ENCODE measurements at regions not wholly inside any gene's neighbourhood (a gene's known extent, or its start where the extent isn't known, plus 50 kb on each side); places are given as distances from the start of the nearest gene placed in this dataset.

- H3K9me3 ChIP-seq (ENCODE audit: control insufficient read depth, low read length), result no peaks in the 10 kb centered on the region
- H3K27me3 ChIP-seq (replicated peaks; ENCODE audit: control insufficient read depth, insufficient read depth, low read length), result peaks cover 46% of the 10 kb centered on the region
- H3K36me3 ChIP-seq (ENCODE audit: control insufficient read depth, insufficient read depth, low read length, severe bottlenecking), result no peaks in the 10 kb centered on the region
- H3K9ac ChIP-seq (ENCODE audit: low read length), result no peak overlapping the region
- no peak for DNase-seq (ENCODE audit: low read depth)
- H3K4me1 ChIP-seq (ENCODE audit: control insufficient read depth, insufficient read depth, low read length), result no peaks in the 10 kb centered on the region
- H3K4me3 ChIP-seq (ENCODE audit: low read length), result no peak overlapping the region
These were observed 51.2 kb downstream of the FOXL3 start for GRCh38 chr7:340979-341694.

DNA sequence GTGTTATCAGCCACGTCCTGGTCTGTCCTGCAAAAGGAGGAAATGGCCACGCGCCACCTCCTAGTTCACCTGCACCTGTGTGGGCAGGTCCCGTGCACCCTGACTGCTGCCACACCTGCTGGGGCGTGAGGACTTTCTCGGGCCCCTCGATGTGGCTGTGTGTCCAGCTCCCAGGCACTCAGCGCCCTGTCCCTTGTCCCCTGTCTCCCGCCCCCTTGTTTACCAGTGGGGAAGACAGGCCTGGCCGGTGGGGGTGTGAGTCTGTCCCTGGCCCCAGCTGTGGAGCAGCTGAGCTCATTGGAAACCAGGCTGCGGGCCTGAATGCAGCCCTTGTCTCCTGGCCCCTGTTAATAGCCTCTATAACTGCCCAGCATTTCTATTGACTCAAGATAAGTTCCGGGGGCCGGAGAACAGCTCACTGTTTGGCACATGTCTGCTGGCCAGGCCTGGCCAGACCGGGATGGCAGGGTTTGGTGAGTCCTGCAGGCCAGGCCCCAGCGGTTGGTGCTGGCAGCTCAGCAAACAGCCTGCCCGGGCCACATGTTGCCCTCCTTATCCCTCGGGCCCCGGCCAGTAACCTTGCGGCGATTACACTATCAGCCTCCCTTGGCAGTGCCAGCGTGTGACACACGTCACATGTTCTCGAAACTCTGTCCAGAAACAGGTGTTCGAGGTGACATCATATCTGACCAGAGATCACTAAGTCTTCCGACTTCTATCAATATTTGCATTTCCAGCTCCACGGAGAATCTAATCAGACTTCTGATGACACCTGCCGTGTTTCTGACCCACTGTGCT lies 52.1 kb downstream of the FOXL3 start:
- Histone ChIP-seq H3K9ac (ENCODE audit: low read length) (no peak overlapping the region), H3K4me1 (ENCODE audit: control insufficient read depth, insufficient read depth, low read length) (no peaks in the 10 kb centered on the region), H3K27me3 (replicated peaks; ENCODE audit: control insufficient read depth, insufficient read depth, low read length) (peaks cover 46% of the 10 kb centered on the region), H3K9me3 (ENCODE audit: control insufficient read depth, low read length) (no peaks in the 10 kb centered on the region), H3K36me3 (ENCODE audit: control insufficient read depth, insufficient read depth, low read length, severe bottlenecking) (no peaks in the 10 kb centered on the region), H3K4me3 (ENCODE audit: low read length) (no peak overlapping the region)
- DNase-seq (ENCODE audit: low read depth), result no peak

DNA sequence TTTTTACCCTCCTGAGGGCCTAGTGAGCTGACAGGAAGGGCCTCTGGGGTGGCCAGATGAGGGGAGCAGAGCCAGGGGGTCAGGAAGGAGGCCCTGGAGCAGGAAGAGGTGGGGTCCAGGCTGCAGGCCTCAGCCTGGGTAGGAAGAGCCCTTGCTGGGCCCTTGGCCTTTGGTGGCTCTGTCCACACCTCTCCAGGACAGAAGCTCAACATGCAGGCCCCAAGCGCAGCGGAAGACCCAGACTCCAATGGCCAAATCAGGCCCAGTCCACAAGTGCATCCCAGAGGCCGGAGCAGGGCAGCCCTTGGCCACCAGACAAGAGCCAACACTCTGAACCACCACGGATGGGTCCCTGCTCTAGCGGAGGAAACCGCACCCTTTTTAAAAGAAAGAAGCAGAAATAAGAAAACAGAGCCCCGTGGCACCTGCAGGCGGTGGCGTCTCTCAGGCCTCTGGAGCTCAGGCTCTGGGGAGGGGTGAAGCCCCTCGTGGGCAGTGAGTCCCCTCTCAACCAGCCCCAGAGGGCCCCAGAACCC lies 52.8 kb downstream of the FOXL3 start:
- H3K36me3 ChIP-seq (ENCODE audit: control insufficient read depth, insufficient read depth, low read length, severe bottlenecking), result no peaks in the 10 kb centered on the region
- peaks cover 41% of the 10 kb centered on the region for H3K27me3 ChIP-seq (replicated peaks; ENCODE audit: control insufficient read depth, insufficient read depth, low read length)
- no peak overlapping the region for H3K4me3 ChIP-seq (ENCODE audit: low read length)
- DNase-seq (ENCODE audit: low read depth), result no peak
- H3K4me1 ChIP-seq (ENCODE audit: control insufficient read depth, insufficient read depth, low read length), result no peaks in the 10 kb centered on the region
- no peak overlapping the region for H3K9ac ChIP-seq (ENCODE audit: low read length)
- H3K9me3 ChIP-seq (ENCODE audit: control insufficient read depth, low read length), result no peaks in the 10 kb centered on the region

DNA sequence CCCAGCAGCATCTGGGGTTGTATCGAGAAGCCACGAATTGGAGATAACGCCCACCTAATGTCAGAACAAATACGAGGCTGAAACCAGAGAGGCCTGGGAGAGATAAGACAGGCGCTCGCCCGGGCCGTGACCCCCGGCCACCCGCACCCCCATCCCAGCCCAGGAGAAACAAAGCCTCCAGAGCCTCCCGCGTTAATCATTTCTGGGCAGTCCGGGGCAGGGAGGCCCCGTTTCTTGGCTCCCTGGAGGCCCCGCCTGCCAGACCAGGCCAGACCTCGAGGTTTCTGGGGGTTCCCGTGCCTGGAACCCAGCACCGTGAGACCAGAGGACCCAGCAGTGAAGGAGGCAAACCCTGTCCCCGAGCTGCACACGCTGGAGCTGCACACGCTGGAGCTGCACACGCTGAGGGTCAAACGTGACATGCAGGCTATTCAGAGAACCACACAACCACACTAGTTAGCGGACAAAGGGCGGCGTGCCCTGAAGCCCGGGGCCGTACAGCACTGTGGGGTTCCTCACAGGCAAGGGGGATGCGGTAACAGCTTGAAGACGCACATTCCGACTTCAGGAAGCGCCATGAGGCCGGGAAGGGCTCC lies 53.4 kb downstream of the FOXL3 start:
- no peak overlapping the region for H3K4me3 ChIP-seq (ENCODE audit: low read length)
- H3K9me3 ChIP-seq (ENCODE audit: control insufficient read depth, low read length), result no peaks in the 10 kb centered on the region
- H3K4me1 ChIP-seq (ENCODE audit: control insufficient read depth, insufficient read depth, low read length), result no peaks in the 10 kb centered on the region
- no peaks in the 10 kb centered on the region for H3K36me3 ChIP-seq (ENCODE audit: control insufficient read depth, insufficient read depth, low read length, severe bottlenecking)
- no peak overlapping the region for H3K9ac ChIP-seq (ENCODE audit: low read length)
- peaks cover 38% of the 10 kb centered on the region for H3K27me3 ChIP-seq (replicated peaks; ENCODE audit: control insufficient read depth, insufficient read depth, low read length)
- DNase-seq (ENCODE audit: low read depth), result no peak

GRCh38 chr7:343864-344607 lies 54.1 kb downstream of the FOXL3 start:
- Histone ChIP-seq H3K9me3 (ENCODE audit: control insufficient read depth, low read length) (no peaks in the 10 kb centered on the region), H3K4me1 (ENCODE audit: control insufficient read depth, insufficient read depth, low read length) (no peaks in the 10 kb centered on the region), H3K4me3 (ENCODE audit: low read length) (no peak overlapping the region), H3K27me3 (replicated peaks; ENCODE audit: control insufficient read depth, insufficient read depth, low read length) (peaks cover 37% of the 10 kb centered on the region), H3K9ac (ENCODE audit: low read length) (no peak overlapping the region), H3K36me3 (ENCODE audit: control insufficient read depth, insufficient read depth, low read length, severe bottlenecking) (no peaks in the 10 kb centered on the region)
- DNase-seq (ENCODE audit: low read depth), result no peak

- H3K36me3 ChIP-seq (ENCODE audit: control insufficient read depth, insufficient read depth, low read length, severe bottlenecking), result no peaks in the 10 kb centered on the region
- H3K4me1 ChIP-seq (ENCODE audit: control insufficient read depth, insufficient read depth, low read length), result no peaks in the 10 kb centered on the region
- H3K27me3 ChIP-seq (replicated peaks; ENCODE audit: control insufficient read depth, insufficient read depth, low read length), result peaks cover 31% of the 10 kb centered on the region
- H3K9me3 ChIP-seq (ENCODE audit: control insufficient read depth, low read length), result no peaks in the 10 kb centered on the region
- H3K9ac ChIP-seq (ENCODE audit: low read length), result no peak overlapping the region
- H3K4me3 ChIP-seq (ENCODE audit: low read length), result no peak overlapping the region
- no peak for DNase-seq (ENCODE audit: low read depth)
These were observed 54.6 kb downstream of the FOXL3 start for GRCh38 chr7:344608-344994.

DNA sequence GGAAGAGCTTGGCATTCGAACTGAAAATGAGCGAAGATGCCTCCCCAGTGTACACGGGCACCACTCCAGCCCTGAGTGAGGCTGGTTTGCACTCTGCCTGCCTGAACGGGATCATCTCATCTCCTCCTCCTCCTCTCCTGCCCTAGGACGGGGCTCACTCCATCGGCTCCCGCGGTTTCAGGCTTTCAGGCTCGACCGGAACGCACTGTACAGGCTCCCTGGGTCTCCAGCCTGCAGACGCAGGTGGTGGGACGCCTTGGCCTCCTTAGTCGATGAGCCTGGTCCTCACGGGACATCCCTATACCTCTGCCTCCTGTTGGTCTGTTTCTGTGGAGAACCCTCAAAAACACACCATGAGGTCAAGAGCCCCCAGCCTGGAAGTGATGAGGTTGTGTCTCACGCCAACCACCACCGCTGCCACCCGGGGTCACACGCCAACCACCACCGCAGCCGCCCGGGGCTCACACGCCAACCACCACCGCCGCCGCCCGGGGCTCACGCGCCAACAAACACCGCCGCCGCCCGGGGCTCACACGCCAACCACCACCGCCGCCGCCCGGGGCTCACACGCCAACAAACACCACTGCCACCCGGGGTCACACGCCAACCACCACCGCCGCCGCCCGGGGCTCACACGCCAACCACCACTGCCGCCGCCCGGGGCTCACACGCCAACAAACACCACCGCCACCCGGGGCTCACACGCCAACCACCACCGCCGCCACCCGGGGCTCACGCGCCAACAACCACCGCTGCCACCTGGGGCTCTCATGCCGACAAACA lies 56.3 kb downstream of the FOXL3 start:
- no peak overlapping the region for H3K4me3 ChIP-seq (ENCODE audit: low read length)

DNA sequence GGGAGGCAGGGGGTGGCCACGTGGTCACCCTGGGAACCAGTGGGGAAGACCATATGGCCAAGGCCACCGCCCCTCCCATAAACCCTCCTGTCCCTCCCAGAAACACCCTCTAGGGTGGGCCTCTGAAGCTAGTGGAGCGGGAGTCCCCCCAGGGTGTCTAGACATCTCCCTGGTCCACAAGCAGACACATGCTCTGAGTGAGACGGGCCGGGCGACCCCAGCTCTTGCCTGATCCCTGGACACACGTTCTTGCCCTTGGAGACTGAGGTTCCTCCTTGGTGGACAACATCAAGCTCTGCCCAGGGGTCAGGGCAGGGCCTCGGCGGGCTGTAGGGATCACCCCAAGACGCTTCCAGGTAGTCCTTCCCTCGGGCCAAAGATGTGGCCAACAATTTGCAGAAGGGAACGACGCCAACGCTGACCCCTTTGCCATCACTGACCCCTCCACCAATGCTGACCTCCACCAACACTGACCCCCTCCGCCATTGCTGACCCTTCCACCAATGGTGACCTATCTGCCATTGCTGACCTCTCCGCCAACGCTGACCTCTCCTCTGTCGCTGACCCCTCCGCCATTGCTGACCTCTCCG lies 57.1 kb downstream of the FOXL3 start:
- Histone ChIP-seq H3K36me3 (ENCODE audit: control insufficient read depth, insufficient read depth, low read length, severe bottlenecking) (no peaks in the 10 kb centered on the region), H3K27me3 (replicated peaks; ENCODE audit: control insufficient read depth, insufficient read depth, low read length) (peaks cover 10% of the 10 kb centered on the region), H3K9ac (ENCODE audit: low read length) (no peak overlapping the region), H3K9me3 (ENCODE audit: control insufficient read depth, low read length) (no peaks in the 10 kb centered on the region), H3K4me1 (ENCODE audit: control insufficient read depth, insufficient read depth, low read length) (no peaks in the 10 kb centered on the region), H3K4me3 (ENCODE audit: low read length) (no peak overlapping the region)
- no peak for DNase-seq (ENCODE audit: low read depth)

More for the DNA sequence above, 56.3 kb downstream of the FOXL3 start:
- no peaks in the 10 kb centered on the region for H3K9me3 ChIP-seq (ENCODE audit: control insufficient read depth, low read length)
- peaks cover 16% of the 10 kb centered on the region for H3K27me3 ChIP-seq (replicated peaks; ENCODE audit: control insufficient read depth, insufficient read depth, low read length)
- no peak for DNase-seq (ENCODE audit: low read depth)
- H3K9ac ChIP-seq (ENCODE audit: low read length), result no peak overlapping the region
- H3K4me1 ChIP-seq (ENCODE audit: control insufficient read depth, insufficient read depth, low read length), result no peaks in the 10 kb centered on the region
- H3K36me3 ChIP-seq (ENCODE audit: control insufficient read depth, insufficient read depth, low read length, severe bottlenecking), result no peaks in the 10 kb centered on the region

DNA sequence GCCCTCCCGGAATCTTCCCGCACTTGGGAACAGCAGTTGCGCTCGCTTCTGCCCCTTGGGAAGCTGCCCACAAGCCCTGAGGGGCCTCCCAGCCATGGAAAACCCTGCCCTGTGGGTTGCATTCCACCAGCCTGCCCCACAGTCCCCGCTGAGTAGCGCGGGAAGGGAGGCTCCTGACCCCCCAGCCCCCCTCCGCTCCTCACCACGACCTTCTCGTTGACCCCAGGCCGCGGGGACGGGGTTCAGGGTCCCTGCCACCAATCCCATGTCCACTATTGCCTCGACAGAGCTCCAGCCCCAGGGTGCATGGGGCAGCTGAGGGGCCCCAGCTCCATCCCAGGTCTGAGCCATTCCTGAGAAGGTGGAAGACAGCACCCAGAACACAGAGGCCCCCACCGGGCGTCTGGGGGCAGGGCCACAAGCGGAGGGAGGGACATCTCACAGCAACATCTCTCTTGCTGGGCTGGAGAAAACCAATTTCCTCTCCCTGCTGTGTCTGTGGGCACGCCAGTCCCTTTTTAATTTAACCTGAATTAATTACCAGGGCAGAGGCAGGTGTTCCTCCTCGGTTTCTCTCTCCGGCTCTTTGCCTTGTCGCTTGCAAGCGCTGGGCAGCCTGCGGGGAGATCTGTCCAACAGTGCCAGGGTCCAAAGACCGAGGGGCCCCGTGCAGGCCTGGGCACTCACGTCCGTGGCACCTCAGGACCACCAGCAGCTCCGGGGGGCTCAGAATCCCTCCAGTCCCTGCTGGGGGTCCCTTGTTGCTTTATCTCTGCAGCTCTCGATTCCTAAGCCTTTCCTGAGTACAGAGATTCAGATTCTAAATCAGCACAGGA lies 57.9 kb downstream of the FOXL3 start:
- no peak overlapping the region for H3K9ac ChIP-seq (ENCODE audit: low read length)
- no peak for DNase-seq (ENCODE audit: low read depth)

DNA sequence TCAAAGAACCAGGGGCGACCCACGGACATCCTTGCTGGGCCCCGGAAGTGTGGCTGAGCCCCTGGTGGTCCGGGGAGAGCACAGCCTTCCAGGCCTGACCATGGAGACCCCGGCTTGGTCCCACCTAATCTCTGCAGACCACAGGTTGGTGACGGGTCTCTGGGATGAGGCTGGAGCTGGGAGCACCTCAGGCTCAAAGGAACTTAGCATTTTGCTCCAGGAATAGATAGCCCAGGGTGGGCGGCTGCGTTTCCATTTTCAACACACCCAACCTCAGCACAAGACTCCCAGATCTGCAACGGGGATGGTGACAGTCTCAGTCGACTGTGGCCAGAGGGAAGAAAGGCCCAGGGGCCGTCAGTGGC lies 58.5 kb downstream of the FOXL3 start:
- no peak overlapping the region for H3K4me3 ChIP-seq (ENCODE audit: low read length)
- no peak for DNase-seq (ENCODE audit: low read depth)
- no peak overlapping the region for H3K9ac ChIP-seq (ENCODE audit: low read length)

More for the DNA sequence above, 57.9 kb downstream of the FOXL3 start:
- H3K27me3 ChIP-seq (replicated peaks; ENCODE audit: control insufficient read depth, insufficient read depth, low read length), result peaks cover 6% of the 10 kb centered on the region
- no peaks in the 10 kb centered on the region for H3K9me3 ChIP-seq (ENCODE audit: control insufficient read depth, low read length)
- no peaks in the 10 kb centered on the region for H3K36me3 ChIP-seq (ENCODE audit: control insufficient read depth, insufficient read depth, low read length, severe bottlenecking)
- no peak overlapping the region for H3K4me3 ChIP-seq (ENCODE audit: low read length)
- H3K4me1 ChIP-seq (ENCODE audit: control insufficient read depth, insufficient read depth, low read length), result no peaks in the 10 kb centered on the region

More for the DNA sequence above, 58.5 kb downstream of the FOXL3 start:
- H3K9me3 ChIP-seq (ENCODE audit: control insufficient read depth, low read length), result no peaks in the 10 kb centered on the region
- H3K36me3 ChIP-seq (ENCODE audit: control insufficient read depth, insufficient read depth, low read length, severe bottlenecking), result no peaks in the 10 kb centered on the region
- H3K4me1 ChIP-seq (ENCODE audit: control insufficient read depth, insufficient read depth, low read length), result no peaks in the 10 kb centered on the region
- H3K27me3 ChIP-seq (replicated peaks; ENCODE audit: control insufficient read depth, insufficient read depth, low read length), result peaks cover 5% of the 10 kb centered on the region
